IMR-90 (cell line): ENCODE measurements at regions not wholly inside any gene's neighbourhood (a gene's known extent, or its start where the extent isn't known, plus 50 kb on each side); places are given as distances from the start of the nearest gene placed in this dataset.

ENCODE experiments used
- ATAC-seq: fragments of 200-7000 bp; cut with Tn5 transposase; 2 replicates; pipeline ENCODE4 v1.9.1; 2020; ENCODE audit warnings: low read depth, mild to moderate bottlenecking, moderate library complexity
- BruUV-seq: library from RNA; stranded (reverse); fragments of 400-500 nt; replicated peaks from 2 replicates; lab custom pipeline; 2021; lab: Mats Ljungman, UMichigan
- CTCF ChIA-PET: fragments of 300-600 bp; formaldehyde crosslinking; extraction: SDS; loops from one replicate; lab custom pipeline; 2021; ENCODE audit warnings: antibody characterized with exemption; lab: Yijun Ruan, JAX
- POLR2A ChIA-PET: fragments of 300-600 bp; sonication (Branson Sonifier 250); formaldehyde crosslinking; loops from one replicate; lab custom pipeline; 2022; ENCODE audit warnings: antibody characterized with exemption; ENCODE audit not compliant: unreplicated experiment; lab: Charles Lee
- DNase-seq: peaks from one replicate; pipeline ENCODE4 v3.0.0; 2013
- H2AFZ ChIP-seq: replicated peaks from 2 replicates; pipeline ENCODE3; 2013; ENCODE audit warnings: low read length, mild to moderate bottlenecking; ENCODE audit not compliant: poor library complexity
- H2AK5ac ChIP-seq: 2 replicates; pipeline ENCODE4 v1.6.1; 2013; ENCODE audit warnings: low read depth, low read length, inconsistent platforms
- H2AK9ac ChIP-seq: replicated peaks from 2 replicates; pipeline ENCODE3; 2013; ENCODE audit warnings: mild to moderate bottlenecking, low read depth, low read length, moderate library complexity; ENCODE audit not compliant: poor library complexity
- H2BK120ac ChIP-seq: 2 replicates; pipeline ENCODE4 v1.6.1; 2013; ENCODE audit warnings: low read depth, low read length, inconsistent platforms
- H2BK15ac ChIP-seq: 3 replicates; pipeline ENCODE4 v1.6.1; 2013; ENCODE audit warnings: low read depth, low read length, inconsistent platforms
- H2BK20ac ChIP-seq: 2 replicates; pipeline ENCODE4 v1.6.1; 2013; ENCODE audit warnings: low read depth, mild to moderate bottlenecking, inconsistent platforms, low read length, moderate library complexity
- H2BK5ac ChIP-seq: 2 replicates; pipeline ENCODE4 v1.6.1; 2013; ENCODE audit warnings: mild to moderate bottlenecking, low read depth, low read length, inconsistent platforms; ENCODE audit not compliant: poor library complexity, severe bottlenecking
- H3K14ac ChIP-seq: replicated peaks from 2 replicates; pipeline ENCODE4 v1.6.1; 2013; ENCODE audit warnings: low read depth, low read length, inconsistent platforms
- H3K18ac ChIP-seq: 2 replicates; pipeline ENCODE4 v1.6.1; 2013; ENCODE audit warnings: low read depth, low read length, control low read depth
- H3K23ac ChIP-seq: 2 replicates; pipeline ENCODE4 v1.6.1; 2013; ENCODE audit warnings: low read depth, low read length, inconsistent platforms
- H3K27ac ChIP-seq: 2 replicates; pipeline ENCODE4 v1.5.1; 2013; ENCODE audit warnings: mild to moderate bottlenecking, control low read depth, low read length; ENCODE audit not compliant: insufficient read depth
- H3K27me3 ChIP-seq: 2 replicates; pipeline ENCODE4 v1.6.1; 2013; ENCODE audit warnings: low read length; ENCODE audit not compliant: control insufficient read depth, insufficient read depth
- H3K36me3 ChIP-seq: 2 replicates; pipeline ENCODE4 v1.6.1; 2013; ENCODE audit warnings: low read length, mixed read lengths; ENCODE audit not compliant: control insufficient read depth, insufficient read depth
- H3K4ac ChIP-seq: 2 replicates; pipeline ENCODE4 v1.6.1; 2013; ENCODE audit warnings: low read depth, low read length, inconsistent platforms
- H3K4me1 ChIP-seq: 2 replicates; pipeline ENCODE4 v1.6.1; 2013; ENCODE audit warnings: low read length, mixed read lengths; ENCODE audit not compliant: control insufficient read depth, insufficient read depth
- H3K4me2 ChIP-seq: 2 replicates; pipeline ENCODE4 v1.6.1; 2013; ENCODE audit warnings: low read depth, mild to moderate bottlenecking, control low read depth, low read length, moderate library complexity
- H3K4me3 ChIP-seq: 2 replicates; pipeline ENCODE4 v1.5.1; 2013; ENCODE audit warnings: low read depth, mild to moderate bottlenecking, control low read depth, low read length, moderate library complexity; ENCODE audit not compliant: insufficient read depth
- H3K56ac ChIP-seq: 2 replicates; pipeline ENCODE4 v1.6.1; 2013; ENCODE audit warnings: low read length, inconsistent platforms; ENCODE audit not compliant: insufficient read depth; ENCODE audit errors: extremely low read depth
- H3K79me1 ChIP-seq, 2 experiments: 2 replicates each; pipeline ENCODE4 v1.6.1; 2013; ENCODE audit warnings: low read length in 2 of 2, inconsistent platforms in 1 of 2, low read depth in 1 of 2
- H3K9ac ChIP-seq: 2 replicates; pipeline ENCODE4 v1.6.1; 2013; ENCODE audit warnings: low read depth, low read length, control low read depth
- H3K9me1 ChIP-seq: 2 replicates; pipeline ENCODE4 v1.6.1; 2013; ENCODE audit warnings: low read length, inconsistent platforms; ENCODE audit not compliant: insufficient read depth
- H3K9me3 ChIP-seq: 2 replicates; pipeline ENCODE4 v1.6.1; 2013; ENCODE audit warnings: low read length; ENCODE audit not compliant: control insufficient read depth, insufficient read depth
- H4K20me1 ChIP-seq: 2 replicates; pipeline ENCODE4 v1.6.1; 2013; ENCODE audit warnings: low read length, inconsistent platforms; ENCODE audit not compliant: insufficient read depth
- H4K5ac ChIP-seq: 2 replicates; pipeline ENCODE4 v1.6.1; 2013; ENCODE audit warnings: mild to moderate bottlenecking, low read depth, low read length, control low read depth
- H4K8ac ChIP-seq, 2 experiments: 2 replicates each; pipeline ENCODE4 v1.6.1; 2013; ENCODE audit warnings: low read depth in 2 of 2, low read length in 2 of 2, control low read depth in 1 of 2, inconsistent platforms in 1 of 2
- H4K91ac ChIP-seq: 2 replicates; pipeline ENCODE4 v1.6.1; 2013; ENCODE audit warnings: low read depth, low read length, inconsistent platforms; ENCODE audit not compliant: insufficient read depth
- BHLHE40 ChIP-seq: fragments of 150-350 bp; IDR thresholded peaks from 2 replicates; pipeline ENCODE4 v1.6.1; 2016; ENCODE audit warnings: mild to moderate bottlenecking, low read depth, low read length
- CEBPB ChIP-seq: IDR thresholded peaks from 2 replicates; pipeline ENCODE4 v1.6.1; 2012; ENCODE audit warnings: low read depth, low read length, improper control_type of control experiment
- CHD1 ChIP-seq: IDR thresholded peaks from 2 replicates; pipeline ENCODE4 v1.6.1; 2012; ENCODE audit warnings: low read depth, low read length, improper control_type of control experiment
- FOS ChIP-seq: fragments of 150-350 bp; IDR thresholded peaks from 2 replicates; pipeline ENCODE4 v1.6.1; 2016; ENCODE audit warnings: low read depth, low read length
- MAFK ChIP-seq: IDR thresholded peaks from 2 replicates; pipeline ENCODE4 v1.6.1; 2012; ENCODE audit warnings: low read depth, low read length, improper control_type of control experiment
- MAZ ChIP-seq: IDR thresholded peaks from 2 replicates; pipeline ENCODE4 v1.6.1; 2012; ENCODE audit warnings: low read depth, mild to moderate bottlenecking, low read length, improper control_type of control experiment, moderate library complexity, borderline replicate concordance
- MXI1 ChIP-seq: IDR thresholded peaks from 2 replicates; pipeline ENCODE4 v1.6.1; 2012; ENCODE audit warnings: low read depth, mild to moderate bottlenecking, low read length, moderate library complexity, borderline replicate concordance
- NFE2L2 ChIP-seq: fragments of 150-350 bp; IDR thresholded peaks from 2 replicates; pipeline ENCODE4 v1.6.1; 2016; ENCODE audit warnings: low read depth, mild to moderate bottlenecking, low read length
- POLR2A ChIP-seq: IDR thresholded peaks from 2 replicates; pipeline ENCODE4 v1.6.1; 2012; ENCODE audit warnings: mild to moderate bottlenecking, low read depth, low read length
- RAD21 ChIP-seq: IDR thresholded peaks from 2 replicates; pipeline ENCODE4 v1.6.1; 2012; ENCODE audit warnings: low read length, improper control_type of control experiment
- RCOR1 ChIP-seq: IDR thresholded peaks from 2 replicates; pipeline ENCODE4 v1.6.1; 2012; ENCODE audit warnings: mild to moderate bottlenecking, low read length, improper control_type of control experiment; ENCODE audit not compliant: insufficient replicate concordance
- RFX5 ChIP-seq: IDR thresholded peaks from 2 replicates; pipeline ENCODE4 v1.8.0; 2012; ENCODE audit warnings: low read depth, mild to moderate bottlenecking, low read length, moderate library complexity
- SMC3 ChIP-seq: fragments of 150-350 bp; IDR thresholded peaks from 2 replicates; pipeline ENCODE4 v1.6.1; 2016; ENCODE audit warnings: low read depth, mild to moderate bottlenecking, antibody characterized with exemption, low read length, moderate library complexity
- WGBS, 2 experiments: methylation state at CpG; one replicate each; pipeline versions ENCODE4 v1.1.5 to v1.1.7; 2013; ENCODE audit warnings: missing lambda C conversion rate in 2 of 2; ENCODE audit not compliant: insufficient read length in 1 of 2; ENCODE audit errors: extremely low coverage in 2 of 2; 5-methylcytosine and 5-hydroxymethylcytosine counted together
- dilution Hi-C: fragments of 300-500 bp; cut with HindIII; formaldehyde crosslinking; loops from one replicate; pipeline ENCODE4 v1.14.3; 2018; ENCODE audit warnings: low sequenced_read_pairs; ENCODE audit not compliant: unreplicated experiment
- in situ Hi-C: fragments of 300-500 bp; cut with MboI; formaldehyde crosslinking; loops from 3 replicates; pipeline ENCODE4 v1.14.3; 2019; ENCODE audit warnings: low sequenced_read_pairs, inconsistent platforms, mixed read lengths
- intact Hi-C: fragments of 100-400 bp; cut with micrococcal nuclease; formaldehyde crosslinking; loops from 2 replicates; pipeline ENCODE4 v1.10.0; 2022
- TF ChIP-seq, protein P1 (sequence below): fragments of 150-350 bp; IDR thresholded peaks from 2 replicates; pipeline ENCODE4 v1.6.1; 2016; ENCODE audit warnings: low read depth, mild to moderate bottlenecking, low read length, moderate library complexity, borderline replicate concordance
- TF ChIP-seq, protein P2 (sequence below): fragments of 150-350 bp; IDR thresholded peaks from 2 replicates; pipeline ENCODE4 v1.6.1; 2017; ENCODE audit warnings: mild to moderate bottlenecking, antibody characterized with exemption, low read length, low read depth
- TF ChIP-seq, protein P3 (sequence below): conservative IDR thresholded peaks from 2 replicates; pipeline ENCODE4 v1.5.1; 2012; ENCODE audit warnings: mild to moderate bottlenecking, low read depth, low read length, improper control_type of control experiment

DNA sequence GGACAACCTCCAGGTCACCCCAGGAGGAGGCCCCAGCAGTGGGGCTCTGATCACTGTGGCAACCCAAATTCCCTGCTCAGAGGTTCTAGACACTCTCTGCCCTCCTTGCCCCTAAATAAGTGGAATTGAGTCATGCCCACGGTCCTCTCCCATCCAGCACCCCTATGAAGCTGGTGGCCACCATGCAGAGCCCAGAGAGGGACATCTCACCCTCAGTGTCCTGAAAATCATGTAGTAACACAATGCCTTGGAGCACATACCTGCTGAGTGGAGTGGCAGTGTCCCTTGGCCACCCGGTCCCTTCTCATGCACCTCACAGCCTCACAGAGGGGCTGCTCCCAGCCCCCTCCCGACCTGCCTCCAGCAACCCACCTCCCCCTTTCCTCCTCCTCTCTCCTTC lies 114.3 kb upstream of the MEF2A start:
- Histone ChIP-seq H3K36me3 (no peaks in the 10 kb centered on the region), H3K4me3 (no peak overlapping the region), H3K9me3 (no peaks in the 10 kb centered on the region), H3K27me3 (no peaks in the 10 kb centered on the region), H3K14ac (peak overlapping the region; percentile 22; the same call in 1 of the 2 replicates), H3K23ac (no peak overlapping the region), H3K4me1 (peaks cover 33% of the 10 kb centered on the region), H3K9me1 (peaks cover 35% of the 10 kb centered on the region), H3K4me2 (no peak overlapping the region), H2AFZ (peak overlapping the region; percentile 14), H4K20me1 (no peaks in the 10 kb centered on the region), H3K9ac (no peak overlapping the region), H4K5ac (no peak overlapping the region), H2BK120ac (peak overlapping the region; percentile 99; the same call in 1 of the 2 replicates), H2AK9ac (peak overlapping the region; percentile 44), H2BK20ac (peak overlapping the region; percentile 98), H3K27ac (no peak overlapping the region), H2BK5ac (no peak overlapping the region), H3K56ac (no peak overlapping the region), H2BK15ac (peak overlapping the region; percentile 61; the same call in 1 of the 3 replicates), H3K79me1 (no peaks in the 10 kb centered on the region), H3K4ac (peak overlapping the region; percentile 97), H4K8ac (0 out of 4 replicates have a peak overlapping the region, but pooled peaks of 1 of the 2 experiments have one; percentile 30), H2AK5ac (peak overlapping the region; percentile 97; the same call in 1 of the 2 replicates), H3K18ac (no peak overlapping the region), H4K91ac (no peak overlapping the region; the same call in 1 of the 2 replicates)
- ATAC-seq (no peak), DNase-seq (no peak)
- intact Hi-C loops, result no loop called here
- ChIA-PET CTCF (no interaction called here), POLR2A (no interaction called here)
- no CpG with 5 or more reads among the region's 3 CpGs for WGBS, 2 experiments
- in situ Hi-C loops, result no loop called here
- BruUV-seq, result no TSS peak
- TF ChIP-seq, protein P1, sequence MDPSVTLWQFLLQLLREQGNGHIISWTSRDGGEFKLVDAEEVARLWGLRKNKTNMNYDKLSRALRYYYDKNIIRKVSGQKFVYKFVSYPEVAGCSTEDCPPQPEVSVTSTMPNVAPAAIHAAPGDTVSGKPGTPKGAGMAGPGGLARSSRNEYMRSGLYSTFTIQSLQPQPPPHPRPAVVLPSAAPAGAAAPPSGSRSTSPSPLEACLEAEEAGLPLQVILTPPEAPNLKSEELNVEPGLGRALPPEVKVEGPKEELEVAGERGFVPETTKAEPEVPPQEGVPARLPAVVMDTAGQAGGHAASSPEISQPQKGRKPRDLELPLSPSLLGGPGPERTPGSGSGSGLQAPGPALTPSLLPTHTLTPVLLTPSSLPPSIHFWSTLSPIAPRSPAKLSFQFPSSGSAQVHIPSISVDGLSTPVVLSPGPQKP, result no peak
- TF ChIP-seq, protein P2, sequence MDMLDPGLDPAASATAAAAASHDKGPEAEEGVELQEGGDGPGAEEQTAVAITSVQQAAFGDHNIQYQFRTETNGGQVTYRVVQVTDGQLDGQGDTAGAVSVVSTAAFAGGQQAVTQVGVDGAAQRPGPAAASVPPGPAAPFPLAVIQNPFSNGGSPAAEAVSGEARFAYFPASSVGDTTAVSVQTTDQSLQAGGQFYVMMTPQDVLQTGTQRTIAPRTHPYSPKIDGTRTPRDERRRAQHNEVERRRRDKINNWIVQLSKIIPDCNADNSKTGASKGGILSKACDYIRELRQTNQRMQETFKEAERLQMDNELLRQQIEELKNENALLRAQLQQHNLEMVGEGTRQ, result no peak
- no peak for TF ChIP-seq FOS
- no peak for TF ChIP-seq MAZ
- TF ChIP-seq CEBPB, result no peak
- TF ChIP-seq, protein P3, sequence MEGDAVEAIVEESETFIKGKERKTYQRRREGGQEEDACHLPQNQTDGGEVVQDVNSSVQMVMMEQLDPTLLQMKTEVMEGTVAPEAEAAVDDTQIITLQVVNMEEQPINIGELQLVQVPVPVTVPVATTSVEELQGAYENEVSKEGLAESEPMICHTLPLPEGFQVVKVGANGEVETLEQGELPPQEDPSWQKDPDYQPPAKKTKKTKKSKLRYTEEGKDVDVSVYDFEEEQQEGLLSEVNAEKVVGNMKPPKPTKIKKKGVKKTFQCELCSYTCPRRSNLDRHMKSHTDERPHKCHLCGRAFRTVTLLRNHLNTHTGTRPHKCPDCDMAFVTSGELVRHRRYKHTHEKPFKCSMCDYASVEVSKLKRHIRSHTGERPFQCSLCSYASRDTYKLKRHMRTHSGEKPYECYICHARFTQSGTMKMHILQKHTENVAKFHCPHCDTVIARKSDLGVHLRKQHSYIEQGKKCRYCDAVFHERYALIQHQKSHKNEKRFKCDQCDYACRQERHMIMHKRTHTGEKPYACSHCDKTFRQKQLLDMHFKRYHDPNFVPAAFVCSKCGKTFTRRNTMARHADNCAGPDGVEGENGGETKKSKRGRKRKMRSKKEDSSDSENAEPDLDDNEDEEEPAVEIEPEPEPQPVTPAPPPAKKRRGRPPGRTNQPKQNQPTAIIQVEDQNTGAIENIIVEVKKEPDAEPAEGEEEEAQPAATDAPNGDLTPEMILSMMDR, result no peak
- TF ChIP-seq SMC3, result no peak
- no peak for TF ChIP-seq BHLHE40
- TF ChIP-seq NFE2L2, result no peak
- no peak for TF ChIP-seq MAFK
- TF ChIP-seq POLR2A, result no peak
- no peak for TF ChIP-seq RFX5
- TF ChIP-seq RAD21, result no peak
- TF ChIP-seq CHD1, result no peak
- no peak for TF ChIP-seq RCOR1
- TF ChIP-seq MXI1, result no peak
- dilution Hi-C loops, result no loop called here
